Body of pancreas (tissue), 4 donors: ENCODE measurements at regions not wholly inside any gene's neighbourhood (a gene's known extent, or its start where the extent isn't known, plus 50 kb on each side); places are given as distances from the start of the nearest gene placed in this dataset.

Experiments
- POLR2A ChIP-seq, 3 donors: fragments of 450-650 bp; IDR thresholded peaks; one replicate each; pipeline ENCODE4 v1.6.1; 2016; ENCODE audit warnings: antibody characterized with exemption in 3 of 3, mild to moderate bottlenecking in 2 of 3
- TF ChIP-seq, protein P1 (sequence below), 7 experiments: fragments of 450-650 bp in 4 of 7; fragments of 200-600 bp in 3 of 7; sonication (generic) in 3 of 7; IDR thresholded peaks; one replicate each; pipeline ENCODE4 v1.5.1; 2016 to 2019; ENCODE audit warnings: antibody characterized with exemption in 7 of 7

- no peak for TF ChIP-seq POLR2A (IDR thresholded peaks at IDR 0.05)
- TF ChIP-seq, protein P1, sequence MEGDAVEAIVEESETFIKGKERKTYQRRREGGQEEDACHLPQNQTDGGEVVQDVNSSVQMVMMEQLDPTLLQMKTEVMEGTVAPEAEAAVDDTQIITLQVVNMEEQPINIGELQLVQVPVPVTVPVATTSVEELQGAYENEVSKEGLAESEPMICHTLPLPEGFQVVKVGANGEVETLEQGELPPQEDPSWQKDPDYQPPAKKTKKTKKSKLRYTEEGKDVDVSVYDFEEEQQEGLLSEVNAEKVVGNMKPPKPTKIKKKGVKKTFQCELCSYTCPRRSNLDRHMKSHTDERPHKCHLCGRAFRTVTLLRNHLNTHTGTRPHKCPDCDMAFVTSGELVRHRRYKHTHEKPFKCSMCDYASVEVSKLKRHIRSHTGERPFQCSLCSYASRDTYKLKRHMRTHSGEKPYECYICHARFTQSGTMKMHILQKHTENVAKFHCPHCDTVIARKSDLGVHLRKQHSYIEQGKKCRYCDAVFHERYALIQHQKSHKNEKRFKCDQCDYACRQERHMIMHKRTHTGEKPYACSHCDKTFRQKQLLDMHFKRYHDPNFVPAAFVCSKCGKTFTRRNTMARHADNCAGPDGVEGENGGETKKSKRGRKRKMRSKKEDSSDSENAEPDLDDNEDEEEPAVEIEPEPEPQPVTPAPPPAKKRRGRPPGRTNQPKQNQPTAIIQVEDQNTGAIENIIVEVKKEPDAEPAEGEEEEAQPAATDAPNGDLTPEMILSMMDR (IDR thresholded peaks at IDR 0.05), result no peak
Observed at GRCh38 chr7:116315803-116316202, 105.5 kb downstream of the TES start.
